Natural killer cell treated with Interleukin-12 subunit alpha and Interleukin-12 subunit beta and Interleukin-15 and Interleukin-18, amount 100 ng/mL, for 72 hours (primary cell): ENCODE measurements at regions not wholly inside any gene's neighbourhood (a gene's known extent, or its start where the extent isn't known, plus 50 kb on each side); places are given as distances from the start of the nearest gene placed in this dataset.

Source experiments
- ATAC-seq, 2 donors: fragments of 150-1000 bp; cut with Tn5 transposase in 1 of 2; sonication (Bioruptor Pico), chemical (Tn5 transposase) in 1 of 2; 2 replicates each; pipeline ENCODE4 v1.10.0; 2021
- DNase-seq: peaks from one replicate; pipeline ENCODE4 v3.0.0; 2022; ENCODE audit warnings: low spot score
- H3K27ac Mint-ChIP-seq, 2 donors: 1 replicate in 1 of 2; 2 replicates in 1 of 2; pipeline ENCODE4 v1.8.0; 2022; ENCODE audit warnings: mixed read lengths in 2 of 2, mild to moderate bottlenecking in 1 of 2, moderate library complexity in 1 of 2
- H3K27me3 Mint-ChIP-seq, 2 donors: 1 replicate in 1 of 2; 2 replicates in 1 of 2; pipeline ENCODE4 v1.8.0; 2022; ENCODE audit warnings: mixed read lengths in 2 of 2
- H3K36me3 Mint-ChIP-seq: one replicate; pipeline ENCODE4 v1.8.0; 2022; ENCODE audit warnings: mixed read lengths
- H3K4me1 Mint-ChIP-seq, 2 donors: 1 replicate in 1 of 2; 2 replicates in 1 of 2; pipeline ENCODE4 v1.8.0; 2022; ENCODE audit warnings: low read depth in 2 of 2, mixed read lengths in 2 of 2, mild to moderate bottlenecking in 1 of 2
- H3K4me3 Mint-ChIP-seq: one replicate; pipeline ENCODE4 v1.8.0; 2022; ENCODE audit warnings: mixed read lengths
- H3K9me3 Mint-ChIP-seq: 2 replicates; pipeline ENCODE4 v1.8.0; 2022; ENCODE audit warnings: mixed read lengths

DNA sequence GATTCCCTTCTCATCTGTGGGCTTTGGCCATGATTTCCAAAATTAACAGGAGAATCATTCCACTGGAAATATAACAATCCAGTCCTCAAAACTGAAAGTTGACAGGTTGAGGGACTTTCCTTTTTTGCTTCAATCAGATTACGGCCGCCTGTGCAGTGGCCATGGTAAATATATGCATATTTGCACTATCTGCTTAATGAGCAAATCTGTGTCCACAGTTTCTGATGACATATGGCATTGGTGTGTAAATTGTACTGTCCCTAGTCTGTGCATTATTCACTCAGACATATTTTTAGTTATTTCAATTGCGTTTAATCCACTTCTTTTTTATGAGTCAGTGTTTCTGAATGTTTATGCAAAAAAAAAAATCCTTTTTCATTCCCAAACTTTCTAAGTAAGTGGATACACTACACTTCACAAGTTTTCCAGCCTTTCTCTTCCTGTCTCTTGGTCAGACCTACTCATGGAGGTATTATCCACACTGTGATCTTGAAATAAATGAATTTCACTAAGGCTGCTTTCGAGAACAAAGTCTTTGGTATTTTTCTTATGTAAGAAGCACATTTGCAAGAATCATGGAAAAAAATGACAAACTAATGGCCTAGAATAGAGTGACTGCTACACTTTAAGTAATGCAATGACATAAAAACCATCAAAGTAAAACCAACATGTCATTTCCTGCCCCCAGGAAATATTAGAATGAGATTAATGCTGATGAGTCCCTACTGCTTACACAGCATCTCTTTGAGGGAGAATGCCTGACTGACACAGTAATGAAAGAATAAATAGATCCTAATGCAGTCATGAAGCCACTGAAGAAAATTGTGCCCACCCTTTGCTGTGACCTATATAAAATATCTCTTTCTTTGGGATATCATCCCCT is 76.4 kb upstream of the MTNR1B start:
- Mint-ChIP-seq H3K9me3 (no peaks in the 10 kb centered on the region), H3K36me3 (no peaks in the 10 kb centered on the region), H3K4me3 (no peak overlapping the region), H3K4me1 (no peaks in the 10 kb centered on the region), H3K27me3 (no peaks in the 10 kb centered on the region), H3K27ac (no peak overlapping the region)
- ATAC-seq (no peak), DNase-seq (no peak)

DNA sequence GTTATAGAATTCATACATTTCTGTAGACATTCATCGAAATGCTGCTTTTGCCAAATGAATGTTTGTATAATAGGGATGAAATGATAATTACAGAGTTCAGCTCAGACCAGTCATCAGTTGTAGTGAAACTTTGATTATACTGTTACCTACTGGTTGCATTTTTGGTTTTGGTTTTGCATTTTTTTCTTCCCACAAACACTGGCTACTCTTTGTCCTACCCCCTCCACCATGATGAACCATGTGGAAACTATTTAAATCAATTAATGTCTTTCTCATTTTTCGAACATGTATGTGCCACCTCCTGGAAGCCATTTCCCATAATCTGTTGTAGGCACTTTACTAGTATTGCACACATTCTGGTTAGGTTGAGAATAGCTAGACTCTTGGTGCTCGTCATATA is 75.3 kb upstream of the MTNR1B start:
- no peak for ATAC-seq
- no peak for DNase-seq
- Mint-ChIP-seq H3K4me1 (no peaks in the 10 kb centered on the region), H3K36me3 (no peaks in the 10 kb centered on the region), H3K9me3 (no peaks in the 10 kb centered on the region), H3K27ac (no peak overlapping the region), H3K4me3 (no peak overlapping the region), H3K27me3 (no peaks in the 10 kb centered on the region)

DNA sequence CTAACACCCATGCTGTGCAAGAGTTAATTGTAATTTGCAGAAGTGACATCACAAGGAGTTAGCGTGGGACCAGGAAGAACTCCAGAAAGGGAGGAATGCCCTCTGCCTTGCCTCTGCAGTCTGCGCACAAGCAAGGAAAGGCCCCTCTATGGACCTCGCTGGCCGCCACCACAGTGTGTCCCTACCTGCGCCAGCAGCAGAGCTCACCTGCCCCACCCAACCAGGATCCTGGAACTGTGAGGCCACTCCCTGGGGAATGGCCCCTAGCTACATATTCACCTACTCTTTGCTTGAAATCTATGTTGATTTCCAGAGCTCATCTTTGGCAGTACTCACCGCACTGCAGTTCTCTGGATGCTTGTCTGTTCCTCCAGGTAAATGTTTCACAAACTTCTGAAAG is 72.0 kb upstream of the MTNR1B start:
- no peaks in the 10 kb centered on the region for H3K27me3 Mint-ChIP-seq
- no peak for ATAC-seq
- H3K36me3 Mint-ChIP-seq = no peaks in the 10 kb centered on the region
- no peaks in the 10 kb centered on the region for H3K4me1 Mint-ChIP-seq
- H3K27ac Mint-ChIP-seq = no peak overlapping the region
- peaks cover 2% of the 10 kb centered on the region for H3K9me3 Mint-ChIP-seq
- no peak for DNase-seq
- no peak overlapping the region for H3K4me3 Mint-ChIP-seq

DNA sequence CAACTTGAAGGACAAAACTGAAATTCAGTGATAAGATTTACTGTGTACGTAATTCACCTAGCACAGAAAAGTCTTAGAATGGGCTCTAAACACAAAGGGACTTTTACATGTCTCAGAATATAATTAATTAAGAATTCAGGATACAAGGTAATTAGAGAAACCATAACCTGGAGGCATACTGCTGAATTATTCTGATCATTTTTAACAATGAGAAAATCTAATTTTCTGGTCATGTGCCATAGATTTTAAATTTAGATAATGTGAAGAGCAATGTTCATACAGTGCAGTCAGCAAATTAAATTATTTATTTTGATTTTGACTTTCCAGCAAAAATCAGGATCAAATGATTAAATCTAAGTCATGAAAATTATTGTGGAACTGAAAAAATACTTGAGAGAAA is 67.0 kb upstream of the MTNR1B start:
- no peak for ATAC-seq
- no peaks in the 10 kb centered on the region for H3K36me3 Mint-ChIP-seq

DNA sequence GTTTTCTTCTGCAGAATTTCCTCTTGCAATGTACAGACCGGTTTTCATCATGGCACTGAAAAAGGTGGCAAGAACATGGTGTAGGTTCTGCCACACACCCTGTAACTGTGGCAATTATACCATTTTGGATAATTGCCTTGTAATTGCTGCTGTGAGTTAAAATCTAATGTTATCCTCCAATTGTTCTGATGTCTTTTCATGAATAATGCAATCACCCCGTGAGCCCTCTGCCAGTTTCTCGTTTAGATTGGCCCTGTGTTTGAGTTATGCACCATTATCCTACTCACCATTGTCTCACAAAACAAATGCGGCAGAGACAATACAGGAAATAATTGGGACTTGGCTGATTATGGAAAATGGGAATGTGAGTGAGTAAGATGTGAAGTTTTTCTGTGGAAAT is 61.8 kb upstream of the MTNR1B start:
- ATAC-seq (no peak), DNase-seq (no peak)
- H3K27ac Mint-ChIP-seq = no peak overlapping the region
- no peaks in the 10 kb centered on the region for H3K27me3 Mint-ChIP-seq
- H3K4me1 Mint-ChIP-seq = no peaks in the 10 kb centered on the region
- no peak overlapping the region for H3K4me3 Mint-ChIP-seq
- H3K36me3 Mint-ChIP-seq = no peaks in the 10 kb centered on the region
- peaks cover 11% of the 10 kb centered on the region for H3K9me3 Mint-ChIP-seq

More for the DNA sequence above, 67.0 kb upstream of the MTNR1B start:
- H3K4me3 Mint-ChIP-seq = no peak overlapping the region
- H3K4me1 Mint-ChIP-seq = no peaks in the 10 kb centered on the region
- peaks cover 7% of the 10 kb centered on the region for H3K9me3 Mint-ChIP-seq
- H3K27ac Mint-ChIP-seq = no peak overlapping the region
- no peaks in the 10 kb centered on the region for H3K27me3 Mint-ChIP-seq
- no peak for DNase-seq

DNA sequence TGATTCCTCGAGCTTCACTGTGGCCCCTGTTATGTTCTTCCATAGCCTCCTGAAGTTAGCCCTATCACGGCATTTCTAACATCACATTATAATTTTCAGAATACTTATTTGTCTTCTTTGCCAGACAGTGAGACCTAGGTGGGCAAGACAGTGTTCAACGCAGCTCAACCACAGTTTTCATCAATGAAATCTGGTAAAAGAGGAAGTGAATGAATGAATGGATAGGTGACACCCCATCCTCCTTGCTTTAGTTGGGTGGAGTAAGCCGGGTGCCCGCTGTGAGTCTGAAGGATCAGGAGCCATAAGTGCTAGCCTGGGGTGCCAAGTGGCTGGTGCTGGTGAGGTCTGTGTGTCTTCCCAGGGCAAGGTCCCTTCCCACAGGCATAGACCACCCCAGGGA is 60.2 kb upstream of the MTNR1B start:
- H3K27ac Mint-ChIP-seq = no peak overlapping the region
- no peaks in the 10 kb centered on the region for H3K27me3 Mint-ChIP-seq
- H3K9me3 Mint-ChIP-seq = peaks cover 9% of the 10 kb centered on the region
- DNase-seq (no peak), ATAC-seq (no peak)
- no peaks in the 10 kb centered on the region for H3K4me1 Mint-ChIP-seq
- H3K4me3 Mint-ChIP-seq = no peak overlapping the region
- no peaks in the 10 kb centered on the region for H3K36me3 Mint-ChIP-seq

DNA sequence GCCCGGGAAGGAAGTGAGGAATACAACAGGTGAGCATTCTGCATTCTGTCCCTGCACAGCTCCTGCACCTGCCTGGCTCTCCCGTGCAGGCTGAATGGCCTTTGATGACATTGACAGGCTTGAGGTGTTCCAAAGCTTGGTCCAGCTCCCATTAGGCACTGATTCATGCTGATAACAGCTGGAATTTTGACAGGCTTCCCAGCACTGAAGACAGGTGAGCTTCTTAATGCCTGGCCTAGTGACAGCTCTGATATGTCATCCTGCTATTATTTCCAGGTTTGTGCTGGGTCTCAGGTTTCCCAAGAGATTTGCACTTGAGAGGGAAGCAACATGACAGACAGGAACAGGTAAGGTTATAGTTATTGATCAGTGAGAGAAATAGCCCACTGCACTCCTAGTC is 58.0 kb upstream of the MTNR1B start:
- Mint-ChIP-seq H3K27me3 (no peaks in the 10 kb centered on the region), H3K4me3 (no peak overlapping the region), H3K4me1 (no peaks in the 10 kb centered on the region), H3K27ac (no peak overlapping the region), H3K36me3 (no peaks in the 10 kb centered on the region), H3K9me3 (peaks cover 6% of the 10 kb centered on the region)
- DNase-seq (no peak), ATAC-seq (no peak)

DNA sequence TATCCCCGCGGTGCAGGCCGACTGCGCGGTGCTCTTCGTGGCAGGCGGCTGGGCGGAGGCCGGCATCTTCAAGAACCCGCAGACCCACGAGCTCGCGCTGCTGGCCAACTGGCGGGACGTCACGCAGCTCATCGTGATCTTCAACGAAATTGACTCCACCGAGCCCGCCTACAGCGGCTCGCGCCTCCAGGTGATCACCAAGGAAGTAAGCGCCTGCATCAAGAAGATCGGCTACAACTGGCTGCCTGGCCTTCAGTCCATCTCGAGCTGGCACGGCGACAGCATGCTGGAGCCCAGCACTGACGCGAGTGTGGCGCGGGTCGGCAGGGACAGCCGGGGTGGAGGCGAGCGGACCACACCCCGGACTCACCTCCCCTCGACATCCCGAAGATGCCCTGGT is 53.9 kb upstream of the MTNR1B start:
- no peak for DNase-seq

DNA sequence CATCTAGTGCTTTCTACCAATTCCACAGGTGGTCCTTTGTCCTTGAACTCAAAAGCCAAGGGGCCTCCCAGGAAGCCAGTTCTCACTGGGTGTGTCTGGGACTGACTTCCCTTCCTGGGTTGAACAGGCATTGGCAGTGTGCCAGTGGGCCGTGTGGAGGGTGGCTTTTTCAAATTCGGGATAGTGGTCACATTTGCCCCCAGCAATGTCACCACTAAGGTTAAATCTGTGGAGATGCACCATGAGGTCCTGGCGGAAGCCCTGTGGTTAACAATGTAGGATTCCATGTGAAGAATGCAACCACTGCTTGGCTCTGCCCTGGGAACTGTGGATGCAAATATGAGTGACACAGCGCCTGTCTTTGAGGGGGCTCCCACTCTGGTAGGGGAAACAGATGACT is 53.2 kb upstream of the MTNR1B start:
- ATAC-seq (no peak), DNase-seq (no peak)
- Mint-ChIP-seq H3K36me3 (no peaks in the 10 kb centered on the region), H3K27ac (no peak overlapping the region), H3K4me1 (no peaks in the 10 kb centered on the region), H3K27me3 (no peaks in the 10 kb centered on the region), H3K4me3 (no peak overlapping the region), H3K9me3 (peaks cover 3% of the 10 kb centered on the region)

More for the DNA sequence above, 53.9 kb upstream of the MTNR1B start:
- Mint-ChIP-seq H3K4me1 (no peaks in the 10 kb centered on the region), H3K4me3 (no peak overlapping the region), H3K9me3 (peaks cover 3% of the 10 kb centered on the region), H3K36me3 (no peaks in the 10 kb centered on the region), H3K27me3 (no peaks in the 10 kb centered on the region), H3K27ac (no peak overlapping the region)
- no peak for ATAC-seq

DNA sequence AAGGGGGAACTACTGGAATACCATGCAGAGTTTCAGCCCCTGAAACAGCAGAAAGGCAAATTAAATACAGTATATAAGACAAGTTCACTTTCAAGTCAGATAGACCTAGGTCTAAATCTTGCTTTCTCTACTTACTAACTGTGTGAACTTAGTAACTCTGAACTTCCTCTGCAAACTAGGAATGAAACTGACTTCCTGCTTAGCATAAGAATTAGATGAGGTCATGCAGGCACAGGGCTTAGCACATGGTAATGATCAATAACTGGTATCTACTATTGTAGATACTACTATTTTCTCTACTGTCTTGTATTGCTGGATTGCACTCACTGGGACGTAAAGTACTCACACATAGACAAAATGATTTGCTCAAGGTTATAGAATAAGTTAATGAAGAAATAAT is 51.5 kb upstream of the MTNR1B start:
- no peak overlapping the region for H3K27ac Mint-ChIP-seq
- no peak for DNase-seq
- H3K27me3 Mint-ChIP-seq = no peaks in the 10 kb centered on the region
- H3K9me3 Mint-ChIP-seq = no peaks in the 10 kb centered on the region
- H3K4me3 Mint-ChIP-seq = no peak overlapping the region
- H3K36me3 Mint-ChIP-seq = no peaks in the 10 kb centered on the region
- H3K4me1 Mint-ChIP-seq = no peaks in the 10 kb centered on the region
- no peak for ATAC-seq

DNA sequence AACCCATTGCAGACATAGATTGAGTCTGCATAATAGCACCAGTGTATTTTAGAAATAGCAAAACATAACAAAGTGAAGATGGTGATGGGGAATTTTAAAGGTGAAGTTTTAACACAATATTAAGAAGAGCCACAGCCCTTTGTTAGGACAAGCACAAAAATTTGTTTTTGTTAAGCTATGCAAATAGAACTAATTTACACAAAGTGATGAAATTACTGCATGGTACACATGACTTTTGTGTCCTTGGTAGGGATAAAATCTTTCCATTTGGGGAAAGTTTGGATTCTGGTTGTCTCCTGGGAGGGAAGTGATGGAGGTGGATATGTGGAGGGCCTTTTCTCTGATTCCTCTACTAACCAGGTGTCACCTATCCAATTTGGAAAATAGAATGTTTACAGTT is 50.4 kb upstream of the MTNR1B start:
- H3K27ac Mint-ChIP-seq = no peak overlapping the region
- no peaks in the 10 kb centered on the region for H3K4me1 Mint-ChIP-seq
- DNase-seq (no peak), ATAC-seq (no peak)
- no peak overlapping the region for H3K4me3 Mint-ChIP-seq
- H3K36me3 Mint-ChIP-seq = no peaks in the 10 kb centered on the region
- H3K27me3 Mint-ChIP-seq = no peaks in the 10 kb centered on the region
- peaks cover under 1% of the 10 kb centered on the region for H3K9me3 Mint-ChIP-seq
